Lower lobe of right lung (tissue), 2 donors: ENCODE measurements at regions not wholly inside any gene's neighbourhood (a gene's known extent, or its start where the extent isn't known, plus 50 kb on each side); places are given as distances from the start of the nearest gene placed in this dataset.

Experiments used
- ATAC-seq, 2 donors: fragments of 200-7000 bp; cut with Tn5 transposase; one replicate each; pipeline ENCODE4 v1.9.1; 2020 to 2022; ENCODE audit warnings: mild to moderate bottlenecking in 2 of 2, moderate library complexity in 2 of 2
- DNase-seq: peaks from one replicate; pipeline ENCODE4 v3.0.0-alpha.2; 2020
- H3K27ac ChIP-seq: fragments of 200-600 bp; one replicate; pipeline ENCODE4 v1.8.0; 2022
- H3K27me3 ChIP-seq: fragments of 200-600 bp; one replicate; pipeline ENCODE4 v1.8.0; 2022; ENCODE audit warnings: low read depth
- H3K36me3 ChIP-seq: fragments of 200-600 bp; one replicate; pipeline ENCODE4 v1.8.0; 2022; ENCODE audit warnings: mild to moderate bottlenecking
- H3K4me1 ChIP-seq: fragments of 200-600 bp; one replicate; pipeline ENCODE4 v1.8.0; 2022
- H3K4me3 ChIP-seq: fragments of 200-600 bp; one replicate; pipeline ENCODE4 v1.8.0; 2022; ENCODE audit warnings: mild to moderate bottlenecking
- H3K9me3 ChIP-seq: fragments of 200-600 bp; one replicate; pipeline ENCODE4 v1.8.0; 2022
- CTCF ChIP-seq: fragments of 200-600 bp; IDR thresholded peaks from one replicate; pipeline ENCODE4 v1.8.0; 2022; ENCODE audit warnings: antibody characterized with exemption, mild to moderate bottlenecking
- intact Hi-C: fragments of 100-400 bp; cut with DNase I; formaldehyde crosslinking; loops from one replicate; pipeline ENCODE4 v1.11.0; 2022
- donor health status: DM: no; HTN: yes; CAD: no; lungs with severe emphysema.

- TF ChIP-seq CTCF: no peak
- no peaks in the 10 kb centered on the region for H3K27me3 ChIP-seq
- H3K4me1 ChIP-seq: no peaks in the 10 kb centered on the region
- H3K4me3 ChIP-seq: no peak overlapping the region
- ATAC-seq: no peak
- no peaks in the 10 kb centered on the region for H3K9me3 ChIP-seq
- no peak overlapping the region for H3K27ac ChIP-seq
- intact Hi-C loops: no loop called here
- DNase-seq: no peak
- H3K36me3 ChIP-seq: no peaks in the 10 kb centered on the region
These were observed 440.8 kb upstream of the CDH20 start for GRCh38 chr18:60892441-60892840.

GRCh38 chr18:60892855-60893254 lies 440.4 kb upstream of the CDH20 start:
- Histone ChIP-seq H3K27me3 (no peaks in the 10 kb centered on the region), H3K27ac (no peak overlapping the region), H3K4me3 (no peak overlapping the region), H3K4me1 (no peaks in the 10 kb centered on the region), H3K9me3 (no peaks in the 10 kb centered on the region), H3K36me3 (no peaks in the 10 kb centered on the region)
- ATAC-seq: peak; percentile 78 to 86
- no peak for DNase-seq
- intact Hi-C loops: no loop called here
- no peak for TF ChIP-seq CTCF

GRCh38 chr18:60893355-60894097 lies 439.7 kb upstream of the CDH20 start:
- H3K27ac ChIP-seq: no peak overlapping the region
- H3K27me3 ChIP-seq: no peaks in the 10 kb centered on the region
- no peaks in the 10 kb centered on the region for H3K4me1 ChIP-seq
- TF ChIP-seq CTCF: no peak
- intact Hi-C loops: no loop called here
- H3K36me3 ChIP-seq: no peaks in the 10 kb centered on the region
- no peak for ATAC-seq
- no peak for DNase-seq
- no peaks in the 10 kb centered on the region for H3K9me3 ChIP-seq
- H3K4me3 ChIP-seq: no peak overlapping the region

- ATAC-seq: peak in 1 of 2 donors; percentile 24
- no peak overlapping the region for H3K27ac ChIP-seq
- no peaks in the 10 kb centered on the region for H3K4me1 ChIP-seq
- no peaks in the 10 kb centered on the region for H3K27me3 ChIP-seq
- H3K4me3 ChIP-seq: no peak overlapping the region
- DNase-seq: no peak
- H3K9me3 ChIP-seq: no peaks in the 10 kb centered on the region
- intact Hi-C loops: no loop called here
- no peaks in the 10 kb centered on the region for H3K36me3 ChIP-seq
- no peak for TF ChIP-seq CTCF
These were observed 438.8 kb upstream of the CDH20 start for GRCh38 chr18:60894254-60894945.

GRCh38 chr18:60895181-60895580 lies 438.0 kb upstream of the CDH20 start:
- no peaks in the 10 kb centered on the region for H3K36me3 ChIP-seq
- H3K9me3 ChIP-seq: no peaks in the 10 kb centered on the region
- DNase-seq (no peak), ATAC-seq (no peak)
- no peak overlapping the region for H3K27ac ChIP-seq
- intact Hi-C loops: no loop called here
- H3K4me3 ChIP-seq: no peak overlapping the region
- no peaks in the 10 kb centered on the region for H3K27me3 ChIP-seq
- no peak for TF ChIP-seq CTCF
- no peaks in the 10 kb centered on the region for H3K4me1 ChIP-seq
